DMS 273 (cell line): ENCODE measurements at regions not wholly inside any gene's neighbourhood (a gene's known extent, or its start where the extent isn't known, plus 50 kb on each side); places are given as distances from the start of the nearest gene placed in this dataset.

ENCODE experiments used
- DNase-seq: peaks from one replicate; lab custom pipeline; 2025; ENCODE audit not compliant: unreplicated experiment; lab: John Stamatoyannopoulos, UW

- no peak for DNase-seq
These were observed 131.7 kb upstream of the EDNRA start for GRCh38 chr4:147349193-147349592.

GRCh38 chr4:147351083-147351787, 129.7 kb upstream of the EDNRA start:
- DNase-seq: no peak

- no peak for DNase-seq
These were observed 126.7 kb upstream of the EDNRA start for GRCh38 chr4:147354237-147354636.

GRCh38 chr4:147355032-147355656, 125.8 kb upstream of the EDNRA start:
- DNase-seq: no peak

- no peak for DNase-seq
These were observed 125.0 kb upstream of the EDNRA start for GRCh38 chr4:147355847-147356246.

DNA sequence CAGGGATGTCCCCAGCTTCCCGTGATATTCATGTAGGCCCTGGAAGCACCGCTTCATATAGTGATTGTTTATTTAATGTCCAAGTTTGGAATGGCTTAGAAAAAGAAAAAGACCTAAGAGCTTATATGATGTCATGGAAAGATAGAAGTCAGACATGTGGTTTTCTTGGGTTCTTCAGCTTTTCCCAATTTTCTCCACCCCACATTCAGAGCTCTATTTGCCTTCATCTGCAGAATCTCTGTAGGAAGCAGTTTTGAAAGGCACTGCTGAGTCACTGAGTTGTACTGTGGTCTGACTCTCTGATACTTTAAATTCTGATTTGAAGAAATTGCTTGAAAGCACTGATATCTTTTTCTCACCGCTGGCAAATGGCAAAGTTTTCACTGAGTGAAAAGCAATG, 120.6 kb upstream of the EDNRA start:
- DNase-seq: no peak

DNA sequence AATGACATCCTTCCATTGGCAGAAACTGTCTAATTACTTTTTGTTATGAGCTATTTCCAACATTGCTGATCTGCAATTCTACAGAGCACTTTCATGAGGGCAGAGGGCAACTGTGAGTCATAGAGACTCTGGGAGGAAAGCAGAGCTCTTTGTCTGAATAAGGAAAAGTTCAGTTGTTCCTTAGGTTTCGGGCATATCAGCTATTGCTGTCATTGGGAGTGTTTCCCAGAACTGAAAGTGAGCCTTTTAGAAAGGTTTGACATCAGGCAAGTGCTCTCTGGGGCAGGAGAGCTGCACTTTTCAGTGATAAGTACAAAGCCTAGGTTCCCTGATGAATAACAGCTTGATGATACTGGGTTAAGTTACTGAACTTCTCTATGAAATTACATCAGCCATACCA, 119.2 kb upstream of the EDNRA start:
- no peak for DNase-seq

- no peak for DNase-seq
These were observed 118.0 kb upstream of the EDNRA start for GRCh38 chr4:147362938-147363337.

- DNase-seq: no peak
These were observed 117.4 kb upstream of the EDNRA start for GRCh38 chr4:147363514-147363913.

DNA sequence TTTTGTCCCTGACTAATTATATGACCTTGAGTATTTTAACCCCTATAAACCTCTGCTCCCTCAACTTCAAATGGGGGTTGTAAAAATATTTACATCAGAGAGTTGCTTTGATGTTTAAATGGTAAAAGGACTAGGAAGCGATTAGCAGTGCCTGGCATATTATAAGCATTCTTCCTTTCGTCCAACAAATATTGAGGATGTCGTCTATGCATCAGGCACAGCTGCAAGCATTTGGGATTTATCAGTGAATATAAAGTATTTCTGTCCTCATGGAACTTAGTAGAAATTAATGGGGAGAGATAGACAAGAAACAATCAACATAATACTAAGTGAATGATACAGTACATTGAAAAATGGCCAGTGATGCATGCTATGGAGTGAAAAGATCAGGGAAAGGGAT, 115.5 kb upstream of the EDNRA start:
- DNase-seq: no peak

DNA sequence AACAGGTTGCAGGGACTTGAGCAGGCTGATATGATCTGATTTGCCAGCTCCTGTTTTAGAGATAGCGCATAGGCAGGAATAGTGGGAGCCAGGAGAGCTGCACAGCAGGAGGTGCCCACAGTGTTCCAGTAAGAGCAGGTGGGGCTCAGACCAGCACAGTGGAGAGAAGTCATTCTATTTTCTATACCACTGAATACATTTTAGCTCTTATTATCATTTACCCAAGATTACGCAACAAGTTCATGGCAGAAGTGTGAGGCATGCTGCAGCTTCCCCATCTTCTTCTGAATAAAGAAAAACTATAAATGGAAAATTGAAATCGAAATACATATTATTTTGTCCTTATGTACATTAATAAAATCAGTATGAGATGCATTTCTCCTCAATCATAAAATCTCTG, 114.7 kb upstream of the EDNRA start:
- DNase-seq: no peak

GRCh38 chr4:147367891-147368290, 113.0 kb upstream of the EDNRA start:
- no peak for DNase-seq

- no peak for DNase-seq
These were observed 111.9 kb upstream of the EDNRA start for GRCh38 chr4:147368948-147369347.

- no peak for DNase-seq
These were observed 110.4 kb upstream of the EDNRA start for GRCh38 chr4:147370473-147370872.

GRCh38 chr4:147370881-147371280, 110.0 kb upstream of the EDNRA start:
- no peak for DNase-seq

GRCh38 chr4:147371661-147372060, 109.2 kb upstream of the EDNRA start:
- DNase-seq: no peak

- no peak for DNase-seq
These were observed 102.1 kb upstream of the EDNRA start for GRCh38 chr4:147378780-147379179.

GRCh38 chr4:147381749-147382148, 99.1 kb upstream of the EDNRA start:
- no peak for DNase-seq

DNA sequence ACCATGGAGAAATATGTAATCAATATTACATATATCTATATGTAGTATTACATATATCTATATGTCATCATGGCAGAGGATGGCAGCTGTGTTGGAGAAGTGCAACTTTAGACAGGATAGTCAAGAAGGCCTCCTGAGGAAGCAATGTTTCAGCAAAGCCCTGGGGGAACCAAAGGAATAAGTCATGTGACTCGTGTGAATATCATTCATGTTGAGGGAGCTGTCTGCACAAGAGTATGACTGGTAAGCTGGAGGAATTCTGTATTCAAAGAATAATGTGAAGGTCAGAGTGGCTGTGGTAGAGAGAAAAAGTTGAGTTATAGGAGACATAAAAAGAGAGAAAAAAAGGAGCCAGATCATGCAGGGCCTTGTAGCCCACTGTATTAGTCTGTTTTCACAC, 92.9 kb upstream of the EDNRA start:
- DNase-seq: no peak

DNA sequence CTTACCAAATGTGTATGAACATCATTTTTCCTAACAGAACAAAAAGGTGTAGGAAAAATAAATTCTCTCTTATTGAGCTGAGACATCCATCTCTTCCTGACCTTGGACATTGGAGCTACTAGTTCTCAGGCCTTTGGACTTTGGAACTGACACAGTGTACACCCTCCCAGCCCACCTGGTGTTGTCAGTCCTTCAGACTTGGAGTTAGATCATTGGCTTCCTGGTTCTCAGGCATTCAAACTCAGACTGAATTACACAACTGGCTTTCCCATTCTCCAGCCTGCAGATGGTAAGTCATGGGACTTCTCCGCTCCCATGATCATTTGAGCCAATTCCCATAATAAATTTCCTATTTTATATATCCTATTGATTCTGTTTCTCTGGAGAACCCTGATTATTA, 84.8 kb upstream of the EDNRA start:
- no peak for DNase-seq

- no peak for DNase-seq
These were observed 82.3 kb upstream of the EDNRA start for GRCh38 chr4:147398556-147398955.

DNA sequence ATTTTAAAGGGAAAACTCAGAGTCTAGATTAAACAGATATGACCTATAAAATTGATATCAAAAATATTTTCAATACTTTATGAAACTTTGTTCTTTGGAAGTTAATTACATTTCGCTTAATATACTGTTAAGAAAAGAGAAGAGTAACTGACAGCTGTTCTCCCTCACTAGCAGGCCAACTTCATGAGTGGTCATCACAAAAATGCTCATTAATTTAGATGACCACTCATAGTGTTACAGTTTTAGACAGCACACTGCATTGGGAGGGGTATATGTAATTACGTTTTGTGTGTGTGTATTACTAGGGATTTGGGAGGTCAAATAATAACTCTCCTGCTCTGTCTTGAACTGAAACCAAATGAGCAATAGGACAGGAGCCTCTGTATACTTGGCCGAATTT, 80.2 kb upstream of the EDNRA start:
- DNase-seq: no peak

DNA sequence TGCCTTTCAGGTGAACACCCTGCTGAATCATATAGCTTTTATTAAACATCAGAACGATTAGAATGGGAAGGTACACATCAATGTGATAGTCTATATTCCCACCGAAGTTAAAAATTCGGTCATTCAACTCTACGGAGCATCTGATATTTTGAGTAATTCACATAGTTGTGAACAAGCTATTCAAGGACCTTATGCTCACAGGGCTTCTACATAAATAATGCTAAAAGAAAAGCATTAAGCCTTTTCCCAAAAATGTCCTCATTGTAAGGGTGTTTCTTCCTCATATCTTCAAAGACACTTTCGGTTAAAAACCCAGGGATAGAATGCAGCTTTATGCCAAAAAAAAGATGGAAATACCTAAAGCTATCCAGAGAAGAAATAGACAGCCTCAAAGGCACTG, 79.7 kb upstream of the EDNRA start:
- no peak for DNase-seq
